Suprapubic skin (tissue), 4 donors: ENCODE measurements at regions not wholly inside any gene's neighbourhood (a gene's known extent, or its start where the extent isn't known, plus 50 kb on each side); places are given as distances from the start of the nearest gene placed in this dataset.
"Not testable (repeated sequence)": the region's sequence is repeated elsewhere in the genome, so short reads cannot be mapped to it uniquely, and the experiment has no call there.

Experiments used
- CTCF ChIP-seq, 2 donors: fragments of 200-600 bp in 1 of 2; fragments of 450-650 bp in 1 of 2; sonication (generic) in 1 of 2; IDR thresholded peaks; one replicate each; pipeline ENCODE4 v1.5.1; 2016 to 2019; ENCODE audit warnings: antibody characterized with exemption in 2 of 2, mild to moderate bottlenecking in 1 of 2, moderate library complexity in 1 of 2
- POLR2A ChIP-seq, 2 donors: fragments of 450-650 bp; IDR thresholded peaks; one replicate each; pipeline ENCODE4 v1.6.1; 2017; ENCODE audit warnings: antibody characterized with exemption in 2 of 2, mild to moderate bottlenecking in 2 of 2, moderate library complexity in 2 of 2
- POLR2AphosphoS5 ChIP-seq, 3 donors: sonication (generic); formaldehyde crosslinking; IDR thresholded peaks; one replicate each; pipeline ENCODE4 v1.6.1; 2017; ENCODE audit warnings: antibody characterized with exemption in 3 of 3

GRCh38 chr5:82420524-82420923 is 142.4 kb upstream of the RPS23 start:
- not testable (repeated sequence) for TF ChIP-seq POLR2A, CTCF, POLR2AphosphoS5 (IDR thresholded peaks at IDR 0.05)
